Psoas muscle (tissue), 7 donors: ENCODE measurements at regions not wholly inside any gene's neighbourhood (a gene's known extent, or its start where the extent isn't known, plus 50 kb on each side); places are given as distances from the start of the nearest gene placed in this dataset.
A peak's percentile ranks its signal among the peaks of the same experiment; 100 is the strongest.

Source experiments
- ATAC-seq, 4 donors: fragments of 200-7000 bp; cut with Tn5 transposase; one replicate each; pipeline ENCODE4 v1.9.1; 2020; ENCODE audit warnings: moderate library complexity in 3 of 4, mild to moderate bottlenecking in 2 of 4
- DNase-seq, 2 donors: peaks; one replicate each; pipeline ENCODE4 v3.0.0-alpha.2; 2020
- H3K27ac ChIP-seq: fragments of 200-600 bp; one replicate; pipeline ENCODE4 v1.8.0; 2022
- H3K27me3 ChIP-seq, 3 donors: fragments of 200-600 bp in 1 of 3; one replicate each; pipeline versions ENCODE4 v1.6.1 to v1.8.0; 2013 to 2022; ENCODE audit warnings: low read length in 2 of 3, mild to moderate bottlenecking in 2 of 3, moderate library complexity in 1 of 3; ENCODE audit not compliant: insufficient read depth in 3 of 3
- H3K36me3 ChIP-seq, 2 donors: fragments of 200-600 bp in 1 of 2; one replicate each; pipeline versions ENCODE4 v1.6.1 to v1.8.0; 2013 to 2022; ENCODE audit warnings: low read depth in 1 of 2, mild to moderate bottlenecking in 1 of 2, moderate library complexity in 1 of 2; ENCODE audit not compliant: insufficient read depth in 1 of 2
- H3K4me1 ChIP-seq: fragments of 200-600 bp; one replicate; pipeline ENCODE4 v1.8.0; 2022
- H3K4me3 ChIP-seq: fragments of 200-600 bp; one replicate; pipeline ENCODE4 v1.8.0; 2022; ENCODE audit warnings: mild to moderate bottlenecking
- H3K9me3 ChIP-seq: fragments of 200-600 bp; one replicate; pipeline ENCODE4 v1.8.0; 2022
- WGBS, 3 donors: extraction: QIAGEN DNeasy Blood & Tissue Kit; methylation state at CpG; one replicate each; pipeline versions ENCODE4 v1.1.6 to v1.1.7; 2013; 5-methylcytosine and 5-hydroxymethylcytosine counted together
- intact Hi-C, 2 donors: fragments of 100-400 bp; cut with DNase I; formaldehyde crosslinking; loops; one replicate each; pipeline versions ENCODE4 v1.11.0 to v1.14.2; 2022
- TF ChIP-seq, protein P1 (sequence below): fragments of 200-600 bp; IDR thresholded peaks from one replicate; pipeline ENCODE4 v1.8.0; 2022; ENCODE audit warnings: antibody characterized with exemption
- donor health status: healthy with polysubstance abuse.
- donor health status: DM: no; HTN: no; CAD: no; lungs with moderate emphysema.
- donor health status: Bipolar disorder and iron deficiency.
- donor health status: healthy.
- donor health status: DM: yes; HTN: yes; CAD: no.
- donor health status: DM: no; HTN: no; CAD: no.
- donor health status: DM: yes; HTN: yes; CAD: no.

DNA sequence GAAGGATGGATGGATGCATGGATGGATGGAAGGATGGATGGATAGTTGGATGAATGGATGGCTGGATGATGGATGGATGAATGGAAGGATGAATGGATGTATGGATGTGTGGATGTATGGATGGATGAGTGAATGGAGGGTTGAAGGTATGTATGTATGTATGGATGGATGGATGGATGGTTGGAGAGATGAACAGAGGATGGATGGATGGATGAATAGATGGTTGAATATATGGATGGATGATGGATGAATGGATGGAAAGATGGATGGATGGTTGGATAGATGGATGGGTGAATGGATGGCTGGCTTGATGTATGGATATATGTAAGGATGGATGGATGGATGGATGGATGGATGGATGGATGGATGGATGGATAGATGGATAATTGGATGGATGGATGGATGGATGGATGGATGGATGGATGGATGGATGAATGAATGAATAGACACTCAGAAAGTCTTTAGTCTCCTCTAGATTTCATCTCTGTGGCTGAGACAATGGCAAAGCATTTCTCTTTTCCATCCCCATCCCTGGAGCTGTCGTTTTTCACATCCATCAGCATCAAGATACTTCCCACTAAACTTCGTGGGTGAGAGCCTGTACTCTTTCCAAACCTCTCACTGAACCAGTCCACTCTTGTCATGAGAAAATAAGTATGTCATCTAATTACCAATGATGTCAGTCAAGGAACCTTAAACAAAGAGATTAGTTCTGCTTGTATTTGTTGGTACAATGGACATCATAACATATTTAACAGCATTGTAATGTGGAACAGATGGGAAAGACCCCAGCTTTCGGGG, 74.8 kb upstream of the CLMN start:
- 37 to 46% (median 44%) methylated on average over 3 of the region's 3 CpGs for WGBS, 3 donors
- intact Hi-C loops: no loop called here
- H3K9me3 ChIP-seq: no peaks in the 10 kb centered on the region
- H3K4me3 ChIP-seq: no peak overlapping the region
- TF ChIP-seq, protein P1, sequence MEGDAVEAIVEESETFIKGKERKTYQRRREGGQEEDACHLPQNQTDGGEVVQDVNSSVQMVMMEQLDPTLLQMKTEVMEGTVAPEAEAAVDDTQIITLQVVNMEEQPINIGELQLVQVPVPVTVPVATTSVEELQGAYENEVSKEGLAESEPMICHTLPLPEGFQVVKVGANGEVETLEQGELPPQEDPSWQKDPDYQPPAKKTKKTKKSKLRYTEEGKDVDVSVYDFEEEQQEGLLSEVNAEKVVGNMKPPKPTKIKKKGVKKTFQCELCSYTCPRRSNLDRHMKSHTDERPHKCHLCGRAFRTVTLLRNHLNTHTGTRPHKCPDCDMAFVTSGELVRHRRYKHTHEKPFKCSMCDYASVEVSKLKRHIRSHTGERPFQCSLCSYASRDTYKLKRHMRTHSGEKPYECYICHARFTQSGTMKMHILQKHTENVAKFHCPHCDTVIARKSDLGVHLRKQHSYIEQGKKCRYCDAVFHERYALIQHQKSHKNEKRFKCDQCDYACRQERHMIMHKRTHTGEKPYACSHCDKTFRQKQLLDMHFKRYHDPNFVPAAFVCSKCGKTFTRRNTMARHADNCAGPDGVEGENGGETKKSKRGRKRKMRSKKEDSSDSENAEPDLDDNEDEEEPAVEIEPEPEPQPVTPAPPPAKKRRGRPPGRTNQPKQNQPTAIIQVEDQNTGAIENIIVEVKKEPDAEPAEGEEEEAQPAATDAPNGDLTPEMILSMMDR: no peak
- H3K4me1 ChIP-seq: no peaks in the 10 kb centered on the region
- DNase-seq (no peak), ATAC-seq (no peak)
- no peaks in the 10 kb centered on the region for H3K27me3 ChIP-seq
- H3K36me3 ChIP-seq: no peaks in the 10 kb centered on the region
- no peak overlapping the region for H3K27ac ChIP-seq

DNA sequence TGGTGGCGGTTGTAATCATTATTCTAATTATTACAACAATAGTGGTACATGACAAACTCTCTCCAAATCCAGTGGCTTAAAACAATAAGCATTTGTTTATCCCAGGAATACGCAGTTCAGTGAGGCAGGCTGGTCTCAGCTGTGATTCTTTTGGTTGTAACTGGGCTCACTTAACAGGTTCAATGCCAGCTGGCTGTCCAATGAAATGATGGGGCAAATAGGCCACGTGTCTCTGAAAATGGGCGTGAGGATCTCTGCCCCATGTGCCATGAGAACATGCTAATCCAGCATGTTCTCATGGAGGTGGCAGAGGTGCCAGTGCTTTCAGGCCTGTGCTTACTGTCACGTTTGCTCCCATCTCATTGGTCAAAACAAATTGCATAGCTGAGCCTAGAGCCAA, 73.1 kb upstream of the CLMN start:
- Histone ChIP-seq H3K27ac (no peak overlapping the region), H3K4me3 (no peak overlapping the region), H3K9me3 (no peaks in the 10 kb centered on the region), H3K4me1 (no peaks in the 10 kb centered on the region), H3K27me3 (no peaks in the 10 kb centered on the region), H3K36me3 (no peaks in the 10 kb centered on the region)
- 34 to 60% (median 43%) methylated on average over 5 of the region's 5 CpGs for WGBS, 3 donors
- no peak for ATAC-seq
- TF ChIP-seq, protein P1: no peak
- intact Hi-C loops: no loop called here
- no peak for DNase-seq

DNA sequence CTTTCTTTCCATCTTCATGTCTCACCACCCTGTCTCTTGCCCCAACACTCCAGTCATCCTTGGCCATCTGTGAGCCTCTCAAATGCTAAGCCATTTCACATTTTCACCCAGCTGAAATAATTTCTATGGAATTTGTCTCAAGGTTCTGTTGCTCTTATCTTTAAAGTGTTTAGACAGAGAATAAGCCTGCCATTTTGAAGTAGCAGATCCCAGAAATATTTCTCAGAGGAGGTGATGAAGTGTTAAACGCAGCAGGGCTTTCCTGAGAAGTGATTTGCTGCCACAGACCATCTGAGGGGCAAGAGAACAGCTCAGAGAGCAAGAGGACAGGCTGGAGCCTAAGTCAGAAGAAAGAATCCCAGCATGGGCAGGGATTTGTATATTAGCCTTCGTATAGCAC, 71.6 kb upstream of the CLMN start:
- DNase-seq (no peak), ATAC-seq (no peak)
- no peaks in the 10 kb centered on the region for H3K4me1 ChIP-seq
- intact Hi-C loops: no loop called here
- H3K27me3 ChIP-seq: no peaks in the 10 kb centered on the region
- WGBS, 3 donors: 69 to 77% (median 71%) methylated on average over 2 of the region's 2 CpGs
- H3K9me3 ChIP-seq: no peaks in the 10 kb centered on the region
- no peak overlapping the region for H3K4me3 ChIP-seq
- TF ChIP-seq, protein P1: no peak
- H3K36me3 ChIP-seq: no peaks in the 10 kb centered on the region
- H3K27ac ChIP-seq: no peak overlapping the region

DNA sequence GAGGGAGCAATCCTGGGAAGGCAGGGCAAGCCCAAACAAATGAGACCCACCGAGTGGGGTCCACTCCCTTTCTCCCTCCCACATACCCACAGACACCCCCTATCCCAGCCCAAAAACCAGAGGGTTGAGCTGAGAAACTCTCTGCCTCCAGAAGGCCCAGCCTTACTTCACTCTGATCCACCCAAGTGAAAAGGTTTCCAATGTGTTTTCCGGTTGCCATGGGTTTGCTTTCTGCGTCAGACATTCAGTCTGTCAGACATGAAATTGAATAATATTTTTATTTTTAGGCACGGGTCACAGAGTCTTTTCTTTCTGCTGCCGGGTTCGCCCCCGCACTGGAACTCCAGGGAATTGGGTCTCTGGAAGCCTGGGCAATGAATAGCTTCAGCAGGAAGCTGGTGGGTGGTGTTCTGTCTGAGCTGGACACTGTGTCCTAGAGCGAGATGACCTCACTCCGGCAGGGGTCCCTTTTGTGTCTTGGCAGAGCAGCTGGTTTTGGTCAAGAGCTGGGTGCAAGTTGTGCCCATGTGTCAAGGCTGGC, 69.8 kb upstream of the CLMN start:
- Histone ChIP-seq H3K27me3 (peaks cover 0 to 3% (median 0%) of the 10 kb centered on the region in 3 donors), H3K9me3 (no peaks in the 10 kb centered on the region), H3K4me1 (no peaks in the 10 kb centered on the region), H3K4me3 (no peak overlapping the region), H3K27ac (peak overlapping the region; percentile 50), H3K36me3 (no peaks in the 10 kb centered on the region)
- intact Hi-C loops: no loop called here
- peak; percentile 61 to 90 (median 84) for ATAC-seq
- DNase-seq: peak; percentile 82 to 89
- TF ChIP-seq, protein P1: no peak
- WGBS, 3 donors: 42 to 52% (median 43%) methylated on average over 9 of the region's 9 CpGs
